ENCODE measurements at regions not wholly inside any gene's neighbourhood (a gene's known extent, or its start where the extent isn't known, plus 50 kb on each side); places are given as distances from the start of the nearest gene placed in this dataset.

- H3K4me2 ChIP-seq (ENCODE audit: control insufficient read depth, extremely low read depth, insufficient read depth, low read depth, low read length) = no peak overlapping the region
- H3K9ac ChIP-seq (ENCODE audit: control insufficient read depth, extremely low read depth, insufficient read depth, low read length) = no peak overlapping the region
- H3K36me3 ChIP-seq (ENCODE audit: control insufficient read depth in 2 of 2, extremely low read depth in 1 of 2, insufficient read depth in 2 of 2, low read length in 2 of 2) = no peaks in the 10 kb centered on the region
- no peak overlapping the region for H2AFZ ChIP-seq (ENCODE audit: control insufficient read depth, low read length)
- FAIRE-seq = no peak
- H3K9me1 ChIP-seq (ENCODE audit: control insufficient read depth, extremely low read depth, insufficient read depth, low read length) = no peaks in the 10 kb centered on the region
- H3K27me3 ChIP-seq (ENCODE audit: control insufficient read depth, extremely low read depth, insufficient read depth, low read length) = no peaks in the 10 kb centered on the region
- no peak overlapping the region for H3K27ac ChIP-seq (ENCODE audit: control insufficient read depth, insufficient read depth, low read length)
- no peaks in the 10 kb centered on the region for H3K79me2 ChIP-seq (ENCODE audit: control insufficient read depth, insufficient read depth, low read length)
- dilution Hi-C loops (cut with MboI; ENCODE audit: extremely low pct_ligation_motif_present, low sequenced_read_pairs) = no loop called here
- H3K9me3 ChIP-seq (ENCODE audit: control insufficient read depth, low read depth, low read length) = no peaks in the 10 kb centered on the region
- no peak overlapping the region for H3K4me3 ChIP-seq (ENCODE audit: control insufficient read depth in 2 of 3, extremely low read depth in 1 of 3, insufficient read depth in 2 of 3, low read depth in 1 of 3, low read length in 3 of 3)
- H3K4me1 ChIP-seq (ENCODE audit: control insufficient read depth, extremely low read depth, insufficient read depth, low read length) = no peaks in the 10 kb centered on the region
- DNase-seq (ENCODE audit: low read depth, low spot score) = no peak
- no peaks in the 10 kb centered on the region for H4K20me1 ChIP-seq (ENCODE audit: control insufficient read depth, extremely low read depth, insufficient read depth, low read length)
- TF ChIP-seq EZH2 (IDR thresholded peaks at IDR 0.05; ENCODE audit: low read length) (no peak), CTCF (optimal IDR thresholded peaks at IDR 0.05 in 1 of 3, IDR thresholded peaks at IDR 0.05 in 1 of 3, conservative IDR thresholded peaks at IDR 0.05 in 1 of 3; ENCODE audit: extremely low read depth in 1 of 3, insufficient read depth in 2 of 3, low read length in 3 of 3) (no peak)
Observed at GRCh38 chr14:44854114-44854513, 107.6 kb downstream of the KLHL28 start.

GRCh38 chr14:44847526-44848309 lies 114.0 kb downstream of the KLHL28 start:
- H3K4me3 ChIP-seq (ENCODE audit: control insufficient read depth in 2 of 3, extremely low read depth in 1 of 3, insufficient read depth in 2 of 3, low read depth in 1 of 3, low read length in 3 of 3) = no peak overlapping the region
- dilution Hi-C loops (cut with MboI; ENCODE audit: extremely low pct_ligation_motif_present, low sequenced_read_pairs) = no loop called here
- H3K79me2 ChIP-seq (ENCODE audit: control insufficient read depth, insufficient read depth, low read length) = no peaks in the 10 kb centered on the region
- H3K9me1 ChIP-seq (ENCODE audit: control insufficient read depth, extremely low read depth, insufficient read depth, low read length) = no peaks in the 10 kb centered on the region
- no peaks in the 10 kb centered on the region for H3K36me3 ChIP-seq (ENCODE audit: control insufficient read depth in 2 of 2, extremely low read depth in 1 of 2, insufficient read depth in 2 of 2, low read length in 2 of 2)
- TF ChIP-seq CTCF (optimal IDR thresholded peaks at IDR 0.05 in 1 of 3, IDR thresholded peaks at IDR 0.05 in 1 of 3, conservative IDR thresholded peaks at IDR 0.05 in 1 of 3; ENCODE audit: extremely low read depth in 1 of 3, insufficient read depth in 2 of 3, low read length in 3 of 3) (no peak), EZH2 (IDR thresholded peaks at IDR 0.05; ENCODE audit: low read length) (no peak)
- H3K4me2 ChIP-seq (ENCODE audit: control insufficient read depth, extremely low read depth, insufficient read depth, low read depth, low read length) = no peak overlapping the region
- DNase-seq (ENCODE audit: low read depth, low spot score) = no peak
- H3K27ac ChIP-seq (ENCODE audit: control insufficient read depth, insufficient read depth, low read length) = no peak overlapping the region
- no peak overlapping the region for H2AFZ ChIP-seq (ENCODE audit: control insufficient read depth, low read length)
- FAIRE-seq = no peak
- H3K4me1 ChIP-seq (ENCODE audit: control insufficient read depth, extremely low read depth, insufficient read depth, low read length) = no peaks in the 10 kb centered on the region
- H3K27me3 ChIP-seq (ENCODE audit: control insufficient read depth, extremely low read depth, insufficient read depth, low read length) = no peaks in the 10 kb centered on the region
- H4K20me1 ChIP-seq (ENCODE audit: control insufficient read depth, extremely low read depth, insufficient read depth, low read length) = no peaks in the 10 kb centered on the region
- no peak overlapping the region for H3K9ac ChIP-seq (ENCODE audit: control insufficient read depth, extremely low read depth, insufficient read depth, low read length)
- no peaks in the 10 kb centered on the region for H3K9me3 ChIP-seq (ENCODE audit: control insufficient read depth, low read depth, low read length)

Measured in keratinocyte (primary cell).